ENCODE measurements at regions not wholly inside any gene's neighbourhood (a gene's known extent, or its start where the extent isn't known, plus 50 kb on each side); places are given as distances from the start of the nearest gene placed in this dataset.
"Not testable (repeated sequence)": the region's sequence is repeated elsewhere in the genome, so short reads cannot be mapped to it uniquely, and the experiment has no call there.

DNA sequence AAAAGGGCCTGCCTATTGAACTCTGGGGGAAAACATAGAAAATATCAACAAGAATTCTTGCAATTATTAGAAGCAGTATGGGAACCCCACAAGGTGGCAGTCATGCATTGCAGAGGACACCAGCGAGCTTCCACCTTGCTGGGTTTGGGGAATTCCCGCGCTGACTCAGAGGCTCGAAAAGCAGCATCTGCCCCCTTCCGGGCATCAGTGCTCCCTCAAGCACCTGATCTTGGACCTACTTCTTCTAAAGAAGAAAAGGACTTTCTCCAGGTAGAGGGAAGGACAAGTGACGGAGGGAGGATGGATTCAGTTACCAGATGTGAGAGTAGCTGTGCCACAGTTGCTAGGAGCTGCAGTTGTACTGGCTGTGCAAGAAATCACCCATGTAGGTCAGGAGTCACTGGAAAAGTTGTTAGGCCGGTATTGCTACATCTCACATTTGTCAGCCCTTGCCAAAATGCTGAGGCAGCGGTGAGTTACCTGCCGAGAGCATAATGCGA is 415.7 kb downstream of the DIRAS2 start:
- H3K36me3 ChIP-seq, H3K27ac ChIP-seq, H3K4me1 ChIP-seq, H3K4me3 ChIP-seq, H3K27me3 ChIP-seq, ATAC-seq, H3K9me3 ChIP-seq: not testable (repeated sequence)
- TF ChIP-seq, protein P1, sequence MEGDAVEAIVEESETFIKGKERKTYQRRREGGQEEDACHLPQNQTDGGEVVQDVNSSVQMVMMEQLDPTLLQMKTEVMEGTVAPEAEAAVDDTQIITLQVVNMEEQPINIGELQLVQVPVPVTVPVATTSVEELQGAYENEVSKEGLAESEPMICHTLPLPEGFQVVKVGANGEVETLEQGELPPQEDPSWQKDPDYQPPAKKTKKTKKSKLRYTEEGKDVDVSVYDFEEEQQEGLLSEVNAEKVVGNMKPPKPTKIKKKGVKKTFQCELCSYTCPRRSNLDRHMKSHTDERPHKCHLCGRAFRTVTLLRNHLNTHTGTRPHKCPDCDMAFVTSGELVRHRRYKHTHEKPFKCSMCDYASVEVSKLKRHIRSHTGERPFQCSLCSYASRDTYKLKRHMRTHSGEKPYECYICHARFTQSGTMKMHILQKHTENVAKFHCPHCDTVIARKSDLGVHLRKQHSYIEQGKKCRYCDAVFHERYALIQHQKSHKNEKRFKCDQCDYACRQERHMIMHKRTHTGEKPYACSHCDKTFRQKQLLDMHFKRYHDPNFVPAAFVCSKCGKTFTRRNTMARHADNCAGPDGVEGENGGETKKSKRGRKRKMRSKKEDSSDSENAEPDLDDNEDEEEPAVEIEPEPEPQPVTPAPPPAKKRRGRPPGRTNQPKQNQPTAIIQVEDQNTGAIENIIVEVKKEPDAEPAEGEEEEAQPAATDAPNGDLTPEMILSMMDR (IDR thresholded peaks at IDR 0.05), result peak; percentile 7 to 69 (median 38)
- 83 to 98% methylated on average over 2 to 5 of the region's 10 CpGs for WGBS, 2 donors (ENCODE audit: low coverage in 1 of 2)

- ATAC-seq, H3K4me1 ChIP-seq, H3K27me3 ChIP-seq, H3K4me3 ChIP-seq, H3K36me3 ChIP-seq, H3K9me3 ChIP-seq, H3K27ac ChIP-seq: not testable (repeated sequence)
- WGBS, 2 donors (ENCODE audit: low coverage in 1 of 2), result 94 to 96% methylated on average over 4 of the region's 4 CpGs
Observed at GRCh38 chr9:90233081-90233480, 409.5 kb downstream of the DIRAS2 start.

- WGBS, 2 donors (ENCODE audit: low coverage in 1 of 2), result 76 to 81% methylated on average over 5 to 7 of the region's 7 CpGs
Observed at GRCh38 chr9:90240541-90240940, 402.1 kb downstream of the DIRAS2 start.

GRCh38 chr9:90245661-90246060 is 397.0 kb downstream of the DIRAS2 start:
- H3K4me3 ChIP-seq, result no peak overlapping the region
- TF ChIP-seq POLR2AphosphoS5 (IDR thresholded peaks at IDR 0.05), result no peak
- TF ChIP-seq, protein P1 (IDR thresholded peaks at IDR 0.05), result no peak
- TF ChIP-seq EP300 (IDR thresholded peaks at IDR 0.05), result no peak
- no peak for TF ChIP-seq POLR2A (IDR thresholded peaks at IDR 0.05)
- H3K27ac ChIP-seq, result no peak overlapping the region
- H3K27me3 ChIP-seq, result no peaks in the 10 kb centered on the region
- no peaks in the 10 kb centered on the region for H3K4me1 ChIP-seq
- 48 to 79% methylated on average over 3 of the region's 3 CpGs for WGBS, 2 donors (ENCODE audit: low coverage in 1 of 2)
- no peaks in the 10 kb centered on the region for H3K36me3 ChIP-seq
- no peak for ATAC-seq
- no peaks in the 10 kb centered on the region for H3K9me3 ChIP-seq

More at GRCh38 chr9:90240541-90240940, 402.1 kb downstream of the DIRAS2 start:
- no peaks in the 10 kb centered on the region for H3K27me3 ChIP-seq
- no peak overlapping the region for H3K27ac ChIP-seq
- no peaks in the 10 kb centered on the region for H3K36me3 ChIP-seq
- no peak for ATAC-seq
- TF ChIP-seq POLR2AphosphoS5 (IDR thresholded peaks at IDR 0.05) (no peak), POLR2A (IDR thresholded peaks at IDR 0.05) (no peak), EP300 (IDR thresholded peaks at IDR 0.05) (no peak)
- TF ChIP-seq, protein P1 (IDR thresholded peaks at IDR 0.05), result no peak
- no peak overlapping the region for H3K4me3 ChIP-seq
- H3K9me3 ChIP-seq, result no peaks in the 10 kb centered on the region
- H3K4me1 ChIP-seq, result no peaks in the 10 kb centered on the region

- no peak for ATAC-seq
- no peaks in the 10 kb centered on the region for H3K4me1 ChIP-seq
- TF ChIP-seq, protein P1 (IDR thresholded peaks at IDR 0.05), result no peak
- TF ChIP-seq POLR2A (IDR thresholded peaks at IDR 0.05) (no peak), EP300 (IDR thresholded peaks at IDR 0.05) (no peak), POLR2AphosphoS5 (IDR thresholded peaks at IDR 0.05) (no peak)
- no peaks in the 10 kb centered on the region for H3K36me3 ChIP-seq
- no peaks in the 10 kb centered on the region for H3K27me3 ChIP-seq
- H3K4me3 ChIP-seq, result no peak overlapping the region
- H3K27ac ChIP-seq, result no peak overlapping the region
- H3K9me3 ChIP-seq, result peaks cover 0 to 9% (median 0%) of the 10 kb centered on the region in 3 donors
Observed at GRCh38 chr9:90249094-90249493, 393.5 kb downstream of the DIRAS2 start.

GRCh38 chr9:90251316-90251715 is 391.3 kb downstream of the DIRAS2 start:
- H3K27me3 ChIP-seq, result no peaks in the 10 kb centered on the region
- no peaks in the 10 kb centered on the region for H3K36me3 ChIP-seq
- H3K4me3 ChIP-seq, result no peak overlapping the region
- TF ChIP-seq POLR2AphosphoS5 (IDR thresholded peaks at IDR 0.05) (no peak), POLR2A (IDR thresholded peaks at IDR 0.05) (no peak)
- TF ChIP-seq, protein P1 (IDR thresholded peaks at IDR 0.05), result no peak
- peaks cover 0 to 9% (median 0%) of the 10 kb centered on the region in 3 donors for H3K9me3 ChIP-seq
- H3K27ac ChIP-seq, result no peak overlapping the region
- ATAC-seq, result no peak
- H3K4me1 ChIP-seq, result no peaks in the 10 kb centered on the region

Measured in gastroesophageal sphincter (tissue), 4 donors.